Caki2 (cell line): ENCODE measurements at regions not wholly inside any gene's neighbourhood (a gene's known extent, or its start where the extent isn't known, plus 50 kb on each side); places are given as distances from the start of the nearest gene placed in this dataset.
"Not testable (repeated sequence)": the region's sequence is repeated elsewhere in the genome, so short reads cannot be mapped to it uniquely, and the experiment has no call there.

Experiments used
- DNase-seq: peaks from one replicate; pipeline ENCODE4 v3.0.0-alpha.2; 2015; ENCODE audit warnings: low read depth
- in situ Hi-C: cut with HindIII; loops from 2 replicates; pipeline ENCODE4 v1.10.0; 2016; ENCODE audit warnings: low sequenced_read_pairs, low pct_unique_long_range_greater_than_20kb, mixed read lengths

- in situ Hi-C loops, DNase-seq: not testable (repeated sequence)
Measured at GRCh38 chr5:62221881-62222280, 84.1 kb upstream of the KIF2A start.

- DNase-seq, in situ Hi-C loops: not testable (repeated sequence)
Measured at GRCh38 chr5:62222305-62222704, 83.7 kb upstream of the KIF2A start.

DNA sequence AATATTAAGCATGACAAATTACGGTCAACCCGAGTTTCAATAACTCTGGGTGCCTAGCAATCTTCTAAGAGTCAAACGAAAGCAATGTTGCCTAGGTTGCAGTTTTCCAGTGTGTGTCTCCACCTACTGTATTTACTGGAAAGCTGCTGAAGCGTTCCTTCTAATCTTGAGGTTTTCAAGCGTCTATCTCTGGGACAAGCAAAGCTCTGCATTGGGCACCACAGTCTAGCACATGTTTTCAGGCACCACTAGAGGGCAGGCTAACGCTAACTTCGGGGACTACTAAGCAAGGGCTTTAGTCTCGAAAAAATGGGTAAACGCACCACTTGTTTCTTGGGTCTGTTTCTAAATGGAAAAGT lies 82.7 kb upstream of the KIF2A start:
- DNase-seq, in situ Hi-C loops: not testable (repeated sequence)

DNA sequence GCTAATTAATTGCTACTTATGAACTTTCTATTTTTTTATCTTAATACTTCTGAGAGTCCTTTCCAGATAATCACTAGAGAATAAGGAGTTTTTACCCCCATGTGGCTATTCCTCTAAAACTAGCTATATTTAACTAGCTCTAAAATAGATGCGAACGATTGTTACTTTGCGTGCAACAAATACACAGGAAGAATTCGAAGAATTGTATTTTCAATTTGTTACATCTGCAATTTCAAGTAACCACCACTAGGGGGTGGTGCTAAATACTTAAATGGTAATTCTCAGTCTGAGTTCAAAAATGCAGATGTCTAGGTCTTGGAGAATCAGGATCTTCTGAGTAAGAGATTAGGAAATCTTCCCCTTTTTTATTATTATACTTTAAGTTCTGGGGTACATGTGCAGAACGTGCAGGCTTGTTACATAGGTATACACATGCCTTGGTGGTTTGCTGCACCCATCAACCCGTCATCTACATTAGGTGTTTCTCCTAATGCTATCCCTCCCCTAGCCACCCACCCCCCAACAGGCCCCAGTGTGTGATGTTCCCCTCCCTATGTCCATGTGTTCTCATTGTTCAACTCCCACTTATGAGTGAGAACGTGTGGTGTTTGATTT lies 80.9 kb upstream of the KIF2A start:
- in situ Hi-C loops, DNase-seq: not testable (repeated sequence)

DNA sequence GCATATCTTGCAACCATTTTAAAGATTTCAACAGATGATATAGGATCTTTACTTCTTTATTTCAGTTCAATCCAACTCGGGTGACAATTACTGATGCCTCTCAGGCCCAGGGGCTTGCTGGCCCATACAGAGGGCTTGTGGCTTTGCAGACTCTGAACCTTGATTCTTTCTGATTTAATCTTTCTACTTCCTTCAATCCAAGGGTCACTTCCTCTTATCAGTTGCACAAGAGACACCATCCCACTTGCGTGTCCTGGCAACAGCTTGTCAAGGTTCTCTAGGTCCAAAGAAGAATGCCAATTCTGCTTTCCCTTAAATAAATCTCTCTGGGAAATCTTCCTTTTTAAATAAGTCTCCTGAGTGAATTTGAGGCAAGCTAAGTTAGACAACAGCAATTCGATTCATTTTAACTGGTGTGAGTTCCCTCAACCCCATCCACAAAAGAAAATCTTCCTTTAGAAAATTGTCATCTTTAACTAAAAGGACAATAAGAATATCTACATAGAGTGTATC lies 75.1 kb upstream of the KIF2A start:
- in situ Hi-C loops, DNase-seq: not testable (repeated sequence)

GRCh38 chr5:62231576-62231975 lies 74.4 kb upstream of the KIF2A start:
- in situ Hi-C loops, result no loop called here
- DNase-seq, result no peak

- in situ Hi-C loops, result not testable (repeated sequence)
Measured at GRCh38 chr5:62232218-62232617, 73.8 kb upstream of the KIF2A start.

GRCh38 chr5:62233083-62234046 lies 72.6 kb upstream of the KIF2A start:
- in situ Hi-C loops, result not testable (repeated sequence)

More at GRCh38 chr5:62232218-62232617, 73.8 kb upstream of the KIF2A start:
- not testable (repeated sequence) for DNase-seq

DNA sequence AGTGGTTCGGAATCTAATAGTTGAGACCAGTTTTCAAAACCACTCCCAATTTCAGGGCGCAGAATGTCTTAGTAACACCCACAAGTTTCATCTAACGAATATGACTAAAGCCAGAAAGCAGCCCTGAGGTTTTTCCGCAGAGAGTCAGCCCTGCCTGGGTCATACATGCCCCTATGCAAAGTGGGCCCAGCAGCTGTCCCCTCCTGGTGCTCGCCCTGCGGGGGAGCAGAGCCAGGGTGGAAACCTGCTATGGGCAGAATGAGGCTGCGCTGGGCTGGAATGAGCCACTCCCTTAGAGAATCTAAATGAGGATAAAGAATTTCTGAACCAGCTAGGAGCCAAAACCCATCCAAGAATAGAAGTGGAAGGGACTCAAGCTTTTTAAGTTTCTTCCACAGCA lies 69.4 kb upstream of the KIF2A start:
- DNase-seq, in situ Hi-C loops: not testable (repeated sequence)

More at GRCh38 chr5:62233083-62234046, 72.6 kb upstream of the KIF2A start:
- peak; percentile 38 for DNase-seq

GRCh38 chr5:62237944-62238343 lies 68.1 kb upstream of the KIF2A start:
- DNase-seq, in situ Hi-C loops: not testable (repeated sequence)

- in situ Hi-C loops, DNase-seq: not testable (repeated sequence)
Measured at GRCh38 chr5:62238584-62238983, 67.4 kb upstream of the KIF2A start.

DNA sequence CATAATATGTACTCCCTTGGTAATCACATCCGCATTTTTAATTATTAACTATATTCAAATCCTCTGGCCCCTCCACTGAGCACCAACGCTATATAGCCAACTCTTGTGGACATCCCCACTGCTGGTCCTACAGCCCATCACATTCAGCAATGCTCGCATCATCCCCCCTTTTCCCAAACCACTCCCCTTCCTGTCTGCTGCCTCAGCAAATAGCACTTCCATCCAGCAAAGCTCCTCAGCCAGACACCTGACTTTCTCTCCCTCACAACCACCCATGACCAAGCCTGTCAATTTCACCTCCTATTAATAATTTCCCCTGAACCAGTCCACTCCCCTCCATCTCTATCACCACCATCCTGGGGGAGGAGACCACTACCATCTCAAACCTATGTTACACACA lies 65.5 kb upstream of the KIF2A start:
- in situ Hi-C loops, DNase-seq: not testable (repeated sequence)

GRCh38 chr5:62242000-62242399 lies 64.0 kb upstream of the KIF2A start:
- in situ Hi-C loops, DNase-seq: not testable (repeated sequence)

DNA sequence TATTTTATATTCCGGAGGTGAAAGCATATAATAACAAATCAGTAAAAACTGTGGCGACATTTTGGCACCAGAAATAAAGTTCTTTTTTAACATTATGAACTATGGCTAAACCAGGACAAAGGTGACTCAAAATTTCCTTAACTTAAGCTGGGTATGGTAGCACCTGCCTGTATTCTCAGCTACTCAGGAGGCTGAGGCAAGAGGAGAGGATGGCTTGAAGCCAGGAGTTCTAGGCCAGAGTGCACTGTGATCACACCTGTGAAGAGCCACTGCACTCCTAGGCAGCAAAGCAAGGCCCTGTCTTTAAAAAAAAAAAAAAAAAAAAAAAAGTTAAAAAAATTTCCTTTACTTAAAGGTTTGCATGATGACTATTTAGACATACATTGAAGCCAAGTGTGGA lies 63.0 kb upstream of the KIF2A start:
- in situ Hi-C loops, DNase-seq: not testable (repeated sequence)

- DNase-seq, in situ Hi-C loops: not testable (repeated sequence)
Measured at GRCh38 chr5:62248192-62248591, 57.8 kb upstream of the KIF2A start.

- in situ Hi-C loops, DNase-seq: not testable (repeated sequence)
Measured at GRCh38 chr5:62250085-62250484, 55.9 kb upstream of the KIF2A start.

GRCh38 chr5:62250919-62251318 lies 55.1 kb upstream of the KIF2A start:
- DNase-seq, in situ Hi-C loops: not testable (repeated sequence)

- DNase-seq, in situ Hi-C loops: not testable (repeated sequence)
Measured at GRCh38 chr5:62252519-62252918, 53.5 kb upstream of the KIF2A start.

GRCh38 chr5:62255551-62255950 lies 50.5 kb upstream of the KIF2A start:
- in situ Hi-C loops, DNase-seq: not testable (repeated sequence)
